Suprapubic skin (tissue), 4 donors: ENCODE measurements at regions not wholly inside any gene's neighbourhood (a gene's known extent, or its start where the extent isn't known, plus 50 kb on each side); places are given as distances from the start of the nearest gene placed in this dataset.

Experiments
- CTCF ChIP-seq, 2 donors: fragments of 200-600 bp in 1 of 2; fragments of 450-650 bp in 1 of 2; sonication (generic) in 1 of 2; IDR thresholded peaks; one replicate each; pipeline ENCODE4 v1.5.1; 2016 to 2019; ENCODE audit warnings: antibody characterized with exemption in 2 of 2, mild to moderate bottlenecking in 1 of 2, moderate library complexity in 1 of 2
- EP300 ChIP-seq: sonication (generic); formaldehyde crosslinking; IDR thresholded peaks from one replicate; pipeline ENCODE4 v1.6.1; 2017; ENCODE audit warnings: antibody characterized with exemption
- POLR2A ChIP-seq, 2 donors: fragments of 450-650 bp; IDR thresholded peaks; one replicate each; pipeline ENCODE4 v1.6.1; 2017; ENCODE audit warnings: antibody characterized with exemption in 2 of 2, mild to moderate bottlenecking in 2 of 2, moderate library complexity in 2 of 2
- POLR2AphosphoS5 ChIP-seq, 3 donors: sonication (generic); formaldehyde crosslinking; IDR thresholded peaks; one replicate each; pipeline ENCODE4 v1.6.1; 2017; ENCODE audit warnings: antibody characterized with exemption in 3 of 3

GRCh38 chr13:104491916-104492315 is 1425.7 kb upstream of the SLC10A2 start:
- no peak for TF ChIP-seq EP300
- TF ChIP-seq CTCF (IDR thresholded peaks at IDR 0.05): no peak
- no peak for TF ChIP-seq POLR2A (IDR thresholded peaks at IDR 0.05)
- no peak for TF ChIP-seq POLR2AphosphoS5 (IDR thresholded peaks at IDR 0.05)
